GM21390 (cell line): ENCODE measurements at regions not wholly inside any gene's neighbourhood (a gene's known extent, or its start where the extent isn't known, plus 50 kb on each side); places are given as distances from the start of the nearest gene placed in this dataset.
"Not testable (repeated sequence)": the region's sequence is repeated elsewhere in the genome, so short reads cannot be mapped to it uniquely, and the experiment has no call there.

ENCODE experiments used
- ATAC-seq: cut with Tn5 transposase; IDR thresholded peaks from one replicate; pipeline ENCODE4 v1.9.1; 2021; ENCODE audit not compliant: unreplicated experiment

- no peak for ATAC-seq
Observed at GRCh38 chr17:12195418-12195817, 174.7 kb downstream of the MAP2K4 start.

DNA sequence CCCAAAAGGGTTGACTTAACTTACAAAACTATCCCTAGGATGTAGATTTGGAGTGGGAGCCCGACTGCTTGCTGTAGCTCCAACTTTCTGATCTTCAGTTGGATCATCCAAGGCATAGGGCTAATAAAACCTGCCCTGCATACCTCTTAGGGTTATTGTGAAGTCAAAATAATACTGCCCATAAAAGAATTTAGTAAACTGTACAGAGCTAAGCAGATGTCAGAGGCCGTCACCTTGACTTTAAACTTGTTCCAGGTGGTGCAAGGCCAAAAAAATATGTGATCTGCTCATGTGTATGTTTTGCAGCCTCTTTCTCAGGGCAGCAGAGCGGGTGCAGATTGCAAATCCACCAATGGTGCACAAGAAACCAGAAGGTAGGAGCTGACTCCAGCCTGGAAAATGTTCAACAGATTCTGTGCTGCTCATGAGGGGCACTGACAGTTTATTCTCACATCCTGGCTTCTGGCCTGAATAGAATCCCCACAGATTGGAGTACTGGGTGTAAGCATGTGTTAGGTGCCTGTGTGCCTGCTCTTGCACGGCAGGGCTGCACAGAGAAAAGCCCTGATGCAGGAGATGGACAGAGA is 180.7 kb downstream of the MAP2K4 start:
- ATAC-seq = no peak

- ATAC-seq = no peak
Observed at GRCh38 chr17:12209632-12210191, 189.0 kb downstream of the MAP2K4 start.

DNA sequence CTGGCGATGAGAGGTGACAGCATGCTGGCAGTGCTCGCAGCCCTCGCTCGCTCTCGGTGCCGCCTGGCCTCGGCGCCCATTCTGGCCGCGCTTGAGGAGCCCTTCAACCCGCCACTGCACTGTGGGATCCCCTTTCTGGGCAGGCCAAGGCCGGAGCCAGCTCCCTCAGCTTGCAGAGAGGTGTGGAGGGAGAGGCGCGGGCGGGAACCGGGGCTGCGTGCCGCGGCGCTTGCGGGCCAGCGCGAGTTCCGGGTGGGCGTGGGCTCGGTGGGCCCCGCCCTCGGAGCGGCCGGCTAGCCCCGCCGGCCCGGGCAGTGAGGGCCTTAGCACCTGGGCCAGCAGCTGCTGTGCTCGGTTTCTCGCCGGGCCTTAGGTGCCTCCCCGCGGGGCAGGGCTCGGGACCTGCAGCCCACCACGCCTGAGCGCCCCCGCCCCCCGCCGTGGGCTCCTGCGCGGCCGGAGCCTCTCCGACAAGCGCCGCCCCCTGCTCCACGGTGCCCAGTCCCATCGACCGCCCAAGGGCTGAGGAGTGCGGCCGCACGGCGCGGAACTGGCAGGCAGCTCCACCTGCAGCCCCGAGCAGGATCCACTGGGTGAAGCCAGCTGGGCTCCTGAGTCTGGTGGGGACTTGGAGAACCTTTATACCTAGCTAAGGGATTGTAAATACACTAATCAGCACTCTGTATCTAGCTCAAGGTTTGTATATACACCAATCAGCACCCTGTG is 200.2 kb downstream of the MAP2K4 start:
- ATAC-seq = not testable (repeated sequence)

DNA sequence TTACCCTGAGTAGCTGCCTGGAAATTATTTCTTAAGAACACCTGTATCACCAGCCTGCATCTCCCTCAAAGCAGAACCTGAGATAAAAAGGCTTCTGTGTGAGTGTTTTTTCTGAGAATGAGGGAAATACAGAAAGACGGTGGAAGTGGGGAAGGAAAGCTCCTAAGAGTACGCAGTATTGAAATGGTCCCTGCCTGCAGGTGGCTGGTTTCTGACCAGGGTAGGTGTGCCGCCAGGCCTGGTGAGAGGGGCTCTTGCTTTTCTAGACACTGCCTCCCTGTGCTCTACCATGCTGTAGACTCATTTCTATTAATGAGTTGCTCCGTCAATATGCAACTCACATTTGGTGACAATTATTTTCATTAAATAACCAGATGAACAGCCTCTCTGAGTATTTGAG is 201.7 kb downstream of the MAP2K4 start:
- ATAC-seq = no peak

DNA sequence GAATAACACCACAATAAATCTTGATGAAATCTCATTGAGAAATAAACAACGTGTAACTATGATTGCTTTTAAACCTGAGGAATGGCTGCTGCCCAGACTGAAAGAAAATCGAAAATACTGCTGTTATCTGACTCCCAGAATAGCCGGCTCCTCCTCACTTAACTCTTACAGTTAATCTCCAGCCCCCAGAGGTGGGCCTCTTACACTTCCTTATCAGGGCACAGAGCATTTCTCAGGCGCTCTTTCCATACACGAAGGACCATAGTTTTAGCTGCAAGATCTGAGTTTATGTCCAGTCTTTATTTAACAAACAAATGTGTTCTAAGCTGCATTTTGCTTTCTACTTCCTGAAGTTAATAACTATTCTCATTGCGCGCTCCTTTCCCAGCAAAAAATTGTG is 206.9 kb downstream of the MAP2K4 start:
- ATAC-seq = no peak

- ATAC-seq = no peak
Observed at GRCh38 chr17:12229335-12229734, 208.7 kb downstream of the MAP2K4 start.

DNA sequence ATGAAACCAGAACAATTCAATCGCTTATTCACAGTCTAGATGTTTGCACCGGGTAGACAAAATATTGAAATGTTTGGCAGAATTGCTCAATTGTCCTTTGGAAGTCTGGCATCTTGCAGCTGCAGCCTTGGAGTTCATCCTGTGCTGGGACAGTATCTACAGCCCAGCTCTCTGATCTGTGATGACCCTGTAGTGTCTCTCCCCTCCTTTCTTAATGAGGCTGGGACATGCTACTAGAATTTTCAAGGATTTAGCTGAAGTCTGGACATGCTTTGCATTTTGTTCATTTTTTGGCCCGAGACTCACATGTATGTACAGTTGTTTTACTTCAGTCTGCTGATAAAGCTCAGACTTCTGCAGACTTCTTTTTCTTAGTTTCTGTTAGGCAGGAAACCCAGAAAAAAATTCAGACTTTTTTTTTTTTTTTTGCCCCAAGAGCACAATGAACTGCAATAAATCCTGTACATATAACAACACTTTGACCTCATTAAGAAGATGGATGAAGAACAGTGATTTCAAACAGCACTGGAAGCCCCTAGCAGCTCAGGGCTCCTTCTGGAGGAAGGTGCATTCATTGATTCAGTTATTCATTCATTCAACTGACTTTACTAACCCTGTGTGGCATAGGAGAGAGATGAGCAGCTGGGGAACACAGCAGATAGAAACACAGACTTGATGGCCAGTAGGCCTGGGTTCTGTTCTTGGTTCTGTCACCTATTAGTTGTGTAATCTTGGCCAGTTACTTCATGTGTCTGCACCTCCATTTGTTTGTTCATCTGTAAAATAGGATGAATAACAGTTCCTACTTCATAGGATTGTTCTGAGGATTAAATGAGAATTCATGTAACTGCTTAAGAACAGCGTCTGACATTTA is 210.0 kb downstream of the MAP2K4 start:
- no peak for ATAC-seq

GRCh38 chr17:12231355-12231682 is 210.6 kb downstream of the MAP2K4 start:
- ATAC-seq = no peak

DNA sequence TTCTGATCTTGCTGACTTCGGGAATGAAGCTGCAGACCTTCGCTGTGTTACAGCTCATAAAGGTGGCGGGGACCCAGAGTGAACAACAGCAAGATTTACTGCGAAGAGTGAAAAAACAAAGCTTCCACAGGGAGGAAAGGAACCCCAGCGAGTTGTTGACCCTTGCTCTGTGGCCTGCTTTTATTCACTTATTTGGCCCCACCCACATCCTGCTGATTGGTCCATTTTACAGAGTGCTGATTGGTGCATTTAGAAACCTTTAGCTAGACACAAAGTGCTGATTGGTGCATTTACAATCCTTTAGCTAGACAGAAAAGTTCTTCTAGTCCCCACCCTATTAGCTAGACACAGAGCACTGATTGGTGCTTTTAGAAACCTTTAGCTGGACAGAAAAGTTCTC is 218.3 kb downstream of the MAP2K4 start:
- not testable (repeated sequence) for ATAC-seq

- ATAC-seq = no peak
Observed at GRCh38 chr17:12242345-12242954, 221.8 kb downstream of the MAP2K4 start.

- ATAC-seq = no peak
Observed at GRCh38 chr17:12247761-12248160, 227.1 kb downstream of the MAP2K4 start.

GRCh38 chr17:12250973-12251372 is 230.3 kb downstream of the MAP2K4 start:
- ATAC-seq = no peak

DNA sequence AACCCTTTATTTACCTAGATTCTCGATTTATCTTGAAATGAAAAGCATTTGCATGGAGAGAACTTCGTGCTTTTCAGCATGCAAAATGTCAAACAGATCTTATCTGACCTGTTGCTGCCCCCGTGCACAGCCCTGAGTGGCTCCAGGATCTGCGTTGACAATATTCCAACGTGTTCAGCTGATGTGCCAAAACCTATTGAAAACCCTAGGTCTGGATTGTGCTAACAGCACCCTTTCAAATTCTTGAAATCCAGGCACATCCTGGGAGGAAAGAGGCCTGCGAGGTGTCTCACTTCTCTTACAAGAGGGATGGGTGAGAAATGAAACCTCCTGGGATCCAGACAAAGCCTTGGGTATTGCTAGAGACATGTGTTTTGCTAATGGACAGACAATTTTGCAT is 231.8 kb downstream of the MAP2K4 start:
- ATAC-seq = no peak

- ATAC-seq = no peak
Observed at GRCh38 chr17:12254460-12254859, 233.8 kb downstream of the MAP2K4 start.

DNA sequence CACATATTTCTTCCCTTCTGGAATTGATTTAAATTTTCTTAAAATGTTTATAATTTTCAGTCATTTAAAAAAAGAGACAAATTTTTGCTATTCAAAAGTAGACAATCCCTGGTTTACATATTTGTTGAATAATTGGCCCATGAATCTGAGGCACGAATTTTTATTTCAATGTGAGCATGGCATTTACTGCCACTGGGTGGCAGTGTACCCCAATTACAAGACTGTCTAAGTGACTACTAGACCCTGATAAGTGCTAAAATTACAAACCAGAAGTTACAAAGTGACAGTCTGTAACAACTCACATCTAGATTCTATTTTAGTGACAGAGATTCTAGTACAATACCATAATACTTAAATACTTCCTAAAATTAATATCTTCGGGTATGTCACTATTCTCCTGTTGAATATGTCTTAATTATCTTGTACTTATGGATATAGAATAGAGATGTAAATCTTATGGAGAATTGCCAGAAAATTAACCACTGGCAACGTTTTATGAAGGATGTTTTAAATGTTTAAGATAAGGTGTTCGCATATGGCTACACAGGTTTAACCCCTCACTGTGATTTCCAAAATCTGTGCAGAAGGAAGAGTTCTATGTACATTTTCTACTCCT is 235.8 kb downstream of the MAP2K4 start:
- ATAC-seq = no peak

GRCh38 chr17:12257176-12257575 is 236.5 kb downstream of the MAP2K4 start:
- no peak for ATAC-seq

- no peak for ATAC-seq
Observed at GRCh38 chr17:12261354-12261753, 240.7 kb downstream of the MAP2K4 start.

DNA sequence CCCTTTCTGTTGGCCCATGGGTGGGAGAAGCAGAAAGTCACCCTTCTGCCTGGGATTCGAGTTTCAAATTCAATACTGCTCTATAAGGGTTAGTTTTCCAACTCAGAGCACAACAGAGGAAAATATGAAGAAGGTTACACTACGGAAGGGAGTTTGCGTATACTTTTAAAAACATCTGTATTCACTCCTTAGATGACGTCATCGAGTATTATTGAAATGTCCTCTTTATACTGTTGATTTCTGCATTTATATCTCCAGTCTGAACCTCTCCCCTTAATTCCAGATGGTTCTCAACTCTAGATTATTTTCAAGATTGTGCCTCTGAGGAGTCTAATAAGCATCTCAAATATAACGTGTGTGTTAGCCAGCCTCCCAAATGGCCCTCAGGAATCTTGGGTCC is 249.1 kb downstream of the MAP2K4 start:
- ATAC-seq = no peak

DNA sequence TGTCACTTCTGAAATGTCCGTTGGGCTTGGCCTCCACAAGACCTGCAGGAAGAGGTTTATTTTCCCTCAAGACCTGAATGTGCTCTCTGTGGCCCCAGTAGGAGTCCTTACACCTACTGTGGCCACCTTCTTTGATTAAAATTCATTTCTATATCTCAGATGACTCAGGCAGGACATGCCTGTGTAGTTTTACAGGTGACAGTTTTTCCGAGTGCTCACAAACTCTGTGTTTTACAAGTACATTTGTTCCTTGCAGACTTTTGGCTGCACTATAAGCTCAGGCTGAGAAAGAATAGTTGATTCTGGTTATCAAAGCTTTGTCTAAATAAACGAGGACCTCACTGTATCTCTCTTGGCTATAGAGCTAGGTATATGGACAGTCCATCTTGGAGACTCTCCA is 257.1 kb downstream of the MAP2K4 start:
- ATAC-seq = no peak

DNA sequence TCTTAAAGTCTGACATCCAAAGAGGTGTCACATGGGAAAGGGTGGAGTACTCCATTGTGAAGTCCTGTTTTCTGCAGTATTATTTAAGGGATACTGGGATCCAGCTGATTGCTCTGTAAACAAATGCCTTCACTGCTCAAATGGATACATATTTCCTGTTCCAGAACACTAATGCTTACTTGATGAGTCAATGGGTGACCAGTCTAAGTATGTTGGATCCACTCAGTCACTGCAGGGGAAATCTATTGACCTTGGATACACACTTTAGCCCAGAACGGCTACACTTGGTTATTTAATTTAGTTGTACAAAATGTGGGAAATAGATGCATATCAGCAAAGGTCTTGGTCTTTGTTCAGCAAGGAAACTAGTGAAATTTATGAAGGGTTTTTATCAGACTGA is 261.4 kb downstream of the MAP2K4 start:
- no peak for ATAC-seq
